IPS-20b (cell line): ENCODE measurements at regions not wholly inside any gene's neighbourhood (a gene's known extent, or its start where the extent isn't known, plus 50 kb on each side); places are given as distances from the start of the nearest gene placed in this dataset.
"Not testable (repeated sequence)": the region's sequence is repeated elsewhere in the genome, so short reads cannot be mapped to it uniquely, and the experiment has no call there.

ENCODE experiments used
- H3K27ac ChIP-seq: one replicate; pipeline ENCODE4 v1.5.1; 2013; ENCODE audit warnings: low read length
- H3K27me3 ChIP-seq: 2 replicates; pipeline ENCODE4 v1.6.1; 2013; ENCODE audit warnings: mild to moderate bottlenecking, low read length, inconsistent platforms; ENCODE audit not compliant: insufficient read depth
- H3K36me3 ChIP-seq: 2 replicates; pipeline ENCODE4 v1.6.1; 2013; ENCODE audit warnings: low read depth, mild to moderate bottlenecking, inconsistent platforms, low read length, moderate library complexity; ENCODE audit not compliant: insufficient read depth
- H3K4me1 ChIP-seq: 2 replicates; pipeline ENCODE4 v1.6.1; 2013; ENCODE audit warnings: mild to moderate bottlenecking, control low read depth, inconsistent platforms, low read length, moderate library complexity; ENCODE audit not compliant: insufficient read depth
- H3K4me3 ChIP-seq: 2 replicates; pipeline ENCODE4 v1.5.1; 2013; ENCODE audit warnings: mild to moderate bottlenecking, low read length, inconsistent platforms
- H3K9ac ChIP-seq: 2 replicates; pipeline ENCODE4 v1.6.1; 2013; ENCODE audit warnings: low read depth, mild to moderate bottlenecking, inconsistent platforms, low read length, moderate library complexity
- H3K9me3 ChIP-seq: 2 replicates; pipeline ENCODE4 v1.6.1; 2013; ENCODE audit warnings: mild to moderate bottlenecking, low read depth, low read length, inconsistent platforms; ENCODE audit not compliant: insufficient read depth

DNA sequence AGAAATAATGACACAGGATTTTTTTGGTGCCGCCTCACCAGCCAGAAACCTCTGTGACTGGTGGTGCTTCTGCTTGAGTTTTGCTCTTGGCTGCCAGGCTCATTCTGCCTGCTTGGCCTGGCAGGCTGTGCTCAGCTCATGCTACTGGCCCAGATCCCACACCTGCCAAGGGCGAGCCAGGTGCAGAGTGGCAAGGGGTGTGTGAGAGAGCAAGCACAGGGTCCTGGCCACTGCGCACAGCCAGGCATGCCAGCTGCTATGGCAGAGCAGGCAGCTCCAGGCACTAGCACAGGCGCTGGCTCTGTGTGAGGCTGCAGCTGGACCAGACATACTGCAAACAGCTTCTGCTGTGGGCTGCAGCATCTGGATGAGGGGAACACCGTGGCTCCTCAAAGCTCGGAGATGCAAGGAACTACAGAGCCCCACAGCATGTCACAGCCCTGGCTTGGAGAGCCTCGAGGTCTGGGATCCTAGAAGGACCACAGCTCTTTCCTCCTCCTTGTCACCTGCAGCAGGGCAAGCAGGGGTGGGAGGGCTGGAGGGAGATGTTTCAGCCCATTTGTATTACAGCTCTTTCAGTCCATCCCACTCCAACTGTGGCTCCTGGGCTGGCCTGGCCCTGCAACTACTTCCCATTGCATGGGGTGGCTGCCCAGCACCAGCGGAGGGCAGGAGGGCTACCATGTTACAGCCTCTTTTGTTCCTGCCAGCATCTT lies 313.4 kb upstream of the SEMA3C start:
- Histone ChIP-seq H3K4me1 (peaks cover 26% of the 10 kb centered on the region; the same call in 1 of the 2 replicates), H3K9me3 (no peaks in the 10 kb centered on the region), H3K27ac (no peak overlapping the region), H3K9ac (no peak overlapping the region), H3K4me3 (no peak overlapping the region), H3K36me3 (no peaks in the 10 kb centered on the region), H3K27me3 (no peaks in the 10 kb centered on the region)

DNA sequence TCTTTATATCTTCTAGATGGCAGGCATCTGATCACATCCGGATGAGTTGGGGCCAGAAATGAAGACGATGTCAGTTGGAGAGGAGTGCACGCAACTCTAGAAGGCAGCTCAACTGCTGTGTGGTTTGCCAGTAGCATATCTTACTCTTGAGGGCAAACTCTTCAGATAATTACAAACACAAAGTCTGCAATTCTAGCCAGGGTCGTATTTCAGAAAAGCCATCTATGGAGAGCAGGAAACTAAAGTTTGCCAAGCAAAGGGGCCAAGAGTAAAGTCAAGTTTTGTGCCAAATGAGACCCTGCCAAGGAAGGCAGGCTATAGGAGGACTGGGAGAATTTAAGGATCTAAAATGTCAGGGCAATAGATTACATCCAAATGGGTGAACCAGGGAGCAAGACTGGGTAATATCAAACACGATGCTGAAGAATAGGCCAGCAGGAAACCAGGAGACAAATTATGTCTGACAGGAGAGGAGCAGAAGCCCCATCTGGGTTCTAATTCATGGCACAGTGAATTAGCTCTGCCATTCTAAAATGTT lies 312.5 kb upstream of the SEMA3C start:
- H3K9ac ChIP-seq = no peak overlapping the region
- H3K9me3 ChIP-seq = no peaks in the 10 kb centered on the region

GRCh38 chr7:81226234-81226633 lies 307.4 kb upstream of the SEMA3C start:
- Histone ChIP-seq H3K9ac (no peak overlapping the region), H3K36me3 (no peaks in the 10 kb centered on the region), H3K27me3 (no peaks in the 10 kb centered on the region), H3K4me3 (no peak overlapping the region), H3K9me3 (peaks cover 23% of the 10 kb centered on the region; the same call in 1 of the 2 replicates), H3K27ac (no peak overlapping the region), H3K4me1 (peaks cover 8% of the 10 kb centered on the region; the same call in 1 of the 2 replicates)

More for the DNA sequence above, 312.5 kb upstream of the SEMA3C start:
- H3K4me1 ChIP-seq = peaks cover 22% of the 10 kb centered on the region; the same call in 1 of the 2 replicates
- no peaks in the 10 kb centered on the region for H3K27me3 ChIP-seq
- no peak overlapping the region for H3K27ac ChIP-seq
- no peak overlapping the region for H3K4me3 ChIP-seq
- H3K36me3 ChIP-seq = no peaks in the 10 kb centered on the region

DNA sequence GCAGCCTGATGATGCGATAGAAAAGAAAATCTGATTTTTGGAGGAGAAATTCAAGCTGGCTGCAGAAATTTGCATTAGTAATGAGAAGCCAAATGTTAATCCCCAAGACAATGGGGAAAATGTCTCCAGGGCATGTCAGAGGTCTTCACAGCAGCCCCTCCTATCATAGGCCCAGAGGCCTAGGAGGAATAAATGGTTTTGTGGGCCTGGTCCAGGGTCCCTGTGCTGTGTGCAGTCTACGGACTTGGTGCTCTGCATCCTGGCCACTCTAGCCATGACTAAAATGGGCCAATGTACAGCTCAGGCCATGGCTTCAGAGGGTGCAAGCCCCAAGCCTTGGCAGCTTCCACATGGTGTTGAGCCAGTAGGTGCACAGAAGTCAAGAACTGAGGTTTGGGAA lies 303.8 kb upstream of the SEMA3C start:
- not testable (repeated sequence) for H3K4me3 ChIP-seq, H3K36me3 ChIP-seq, H3K9ac ChIP-seq, H3K27me3 ChIP-seq, H3K4me1 ChIP-seq, H3K27ac ChIP-seq
- H3K9me3 ChIP-seq = peaks cover 23% of the 10 kb centered on the region; the same call in 1 of the 2 replicates

DNA sequence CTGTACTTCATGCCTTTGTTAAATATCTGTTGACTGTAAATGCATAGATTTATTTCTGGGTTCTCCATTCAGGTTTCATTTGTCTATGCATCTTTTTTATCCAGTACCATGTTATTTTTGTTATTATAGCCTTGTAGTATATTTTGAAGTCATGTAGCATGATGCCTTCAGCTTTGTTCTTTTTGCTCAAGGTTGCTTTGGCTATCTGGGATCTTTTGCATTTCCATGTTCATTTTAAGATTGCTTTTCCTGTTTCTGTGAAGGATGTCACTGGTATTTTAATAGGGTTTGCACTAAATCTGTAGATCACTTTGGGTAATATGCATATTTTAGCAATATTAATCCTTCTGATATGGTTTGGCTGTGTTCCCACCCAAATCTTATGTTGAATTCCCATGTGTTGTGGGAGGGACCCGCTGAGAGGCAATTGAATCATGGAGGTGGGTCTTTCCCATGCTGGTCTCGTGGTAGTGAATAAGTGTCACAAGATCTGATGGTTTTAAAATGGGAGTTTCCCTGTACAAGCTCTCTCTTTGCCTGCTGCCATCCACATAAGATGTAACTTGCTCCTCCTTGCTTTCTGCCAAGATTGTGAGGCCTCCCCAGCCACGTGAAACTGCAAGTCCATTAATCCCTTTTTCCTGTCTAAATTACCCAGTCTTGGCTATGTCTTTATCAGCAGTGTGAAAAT lies 302.8 kb upstream of the SEMA3C start:
- no peak overlapping the region for H3K4me3 ChIP-seq
- H3K27ac ChIP-seq = no peak overlapping the region
- no peaks in the 10 kb centered on the region for H3K36me3 ChIP-seq
- H3K9me3 ChIP-seq = peaks cover 23% of the 10 kb centered on the region; the same call in 1 of the 2 replicates
- no peak overlapping the region for H3K9ac ChIP-seq
- H3K4me1 ChIP-seq = no peaks in the 10 kb centered on the region
- H3K27me3 ChIP-seq = no peaks in the 10 kb centered on the region

- Histone ChIP-seq H3K9me3 (peaks cover 13% of the 10 kb centered on the region; the same call in 1 of the 2 replicates), H3K4me1 (no peaks in the 10 kb centered on the region), H3K27ac (no peak overlapping the region), H3K4me3 (no peak overlapping the region), H3K9ac (no peak overlapping the region), H3K36me3 (no peaks in the 10 kb centered on the region), H3K27me3 (no peaks in the 10 kb centered on the region)
Observed at GRCh38 chr7:81218480-81219106, 299.7 kb upstream of the SEMA3C start.

DNA sequence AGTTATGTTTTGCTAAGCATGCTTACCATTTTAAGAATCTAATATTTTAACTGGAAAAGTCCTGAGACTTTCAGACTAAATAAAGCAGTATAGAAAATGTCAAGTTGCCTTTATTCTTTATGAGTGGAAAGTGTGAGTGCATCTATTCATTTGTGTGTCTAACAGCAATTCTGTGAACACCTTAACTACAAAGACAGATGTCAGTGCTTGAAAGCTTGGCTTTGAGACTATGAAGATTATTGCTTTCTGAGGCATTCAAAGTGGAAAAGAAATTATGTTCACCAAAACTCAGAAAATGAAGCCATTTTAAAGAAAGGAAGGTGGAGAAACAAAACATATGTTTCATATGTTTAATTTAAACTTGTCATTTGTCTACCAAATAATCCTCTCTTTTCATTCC lies 294.5 kb upstream of the SEMA3C start:
- Histone ChIP-seq H3K4me3 (no peak overlapping the region), H3K36me3 (no peaks in the 10 kb centered on the region), H3K9me3 (no peaks in the 10 kb centered on the region), H3K27ac (no peak overlapping the region), H3K27me3 (no peaks in the 10 kb centered on the region), H3K4me1 (no peaks in the 10 kb centered on the region), H3K9ac (no peak overlapping the region)

DNA sequence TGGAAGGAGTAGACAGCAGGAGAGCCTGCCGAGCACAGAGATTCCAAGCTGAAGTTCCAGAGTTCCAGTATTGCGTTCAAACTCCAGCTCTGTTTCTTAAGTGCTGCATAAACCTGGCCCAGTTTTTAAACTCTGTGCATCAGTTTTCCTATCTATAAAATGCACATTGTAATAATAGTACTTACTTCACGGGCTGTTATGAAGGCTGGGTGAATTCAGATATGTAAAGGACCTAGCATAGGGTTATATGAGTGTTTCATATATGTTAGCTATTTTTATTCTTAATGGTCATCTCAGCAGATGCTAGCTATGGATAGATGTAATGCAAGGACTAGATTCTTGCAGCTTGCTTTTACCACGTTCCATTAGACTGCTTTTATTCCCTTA lies 293.1 kb upstream of the SEMA3C start:
- H3K9ac ChIP-seq = no peak overlapping the region
- H3K36me3 ChIP-seq = no peaks in the 10 kb centered on the region
- H3K9me3 ChIP-seq = no peaks in the 10 kb centered on the region
- H3K27ac ChIP-seq = no peak overlapping the region
- no peaks in the 10 kb centered on the region for H3K4me1 ChIP-seq
- H3K4me3 ChIP-seq = no peak overlapping the region
- no peaks in the 10 kb centered on the region for H3K27me3 ChIP-seq

DNA sequence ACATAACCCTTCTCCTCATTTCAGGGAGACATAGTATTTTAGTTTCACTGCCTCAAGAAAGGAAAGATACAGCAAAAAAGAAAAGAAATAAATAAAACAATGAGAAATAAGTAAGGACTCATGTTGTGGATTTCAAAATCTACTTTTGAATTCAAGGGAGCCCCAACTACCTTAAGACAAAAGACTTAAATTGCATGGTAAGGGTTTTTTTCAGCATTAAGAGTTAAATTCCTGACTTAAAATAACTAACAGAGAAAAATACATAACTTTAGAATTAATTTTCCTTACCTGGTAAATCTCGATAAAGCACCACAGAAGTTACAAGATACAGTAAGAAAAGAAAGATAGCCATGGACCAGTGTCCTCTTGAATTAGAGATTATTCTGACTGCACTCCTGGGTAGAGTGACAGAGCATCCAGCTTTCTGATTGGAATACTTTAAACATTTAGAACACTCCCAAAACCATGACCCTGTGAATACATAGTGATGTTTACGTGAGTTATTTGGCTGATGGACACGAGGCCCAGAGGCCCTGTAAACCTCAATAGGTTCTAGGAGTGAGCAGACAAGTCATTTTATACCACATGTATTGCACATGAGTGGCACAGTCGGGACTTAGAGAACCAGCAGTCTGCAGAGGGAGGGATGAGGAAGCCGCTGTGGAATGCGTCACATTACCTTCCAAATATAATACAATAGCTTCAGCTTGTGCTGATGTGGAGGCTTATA lies 292.5 kb upstream of the SEMA3C start:
- Histone ChIP-seq H3K9me3 (no peaks in the 10 kb centered on the region), H3K27ac (no peak overlapping the region), H3K4me1 (no peaks in the 10 kb centered on the region), H3K9ac (no peak overlapping the region), H3K4me3 (no peak overlapping the region), H3K36me3 (no peaks in the 10 kb centered on the region), H3K27me3 (no peaks in the 10 kb centered on the region)

DNA sequence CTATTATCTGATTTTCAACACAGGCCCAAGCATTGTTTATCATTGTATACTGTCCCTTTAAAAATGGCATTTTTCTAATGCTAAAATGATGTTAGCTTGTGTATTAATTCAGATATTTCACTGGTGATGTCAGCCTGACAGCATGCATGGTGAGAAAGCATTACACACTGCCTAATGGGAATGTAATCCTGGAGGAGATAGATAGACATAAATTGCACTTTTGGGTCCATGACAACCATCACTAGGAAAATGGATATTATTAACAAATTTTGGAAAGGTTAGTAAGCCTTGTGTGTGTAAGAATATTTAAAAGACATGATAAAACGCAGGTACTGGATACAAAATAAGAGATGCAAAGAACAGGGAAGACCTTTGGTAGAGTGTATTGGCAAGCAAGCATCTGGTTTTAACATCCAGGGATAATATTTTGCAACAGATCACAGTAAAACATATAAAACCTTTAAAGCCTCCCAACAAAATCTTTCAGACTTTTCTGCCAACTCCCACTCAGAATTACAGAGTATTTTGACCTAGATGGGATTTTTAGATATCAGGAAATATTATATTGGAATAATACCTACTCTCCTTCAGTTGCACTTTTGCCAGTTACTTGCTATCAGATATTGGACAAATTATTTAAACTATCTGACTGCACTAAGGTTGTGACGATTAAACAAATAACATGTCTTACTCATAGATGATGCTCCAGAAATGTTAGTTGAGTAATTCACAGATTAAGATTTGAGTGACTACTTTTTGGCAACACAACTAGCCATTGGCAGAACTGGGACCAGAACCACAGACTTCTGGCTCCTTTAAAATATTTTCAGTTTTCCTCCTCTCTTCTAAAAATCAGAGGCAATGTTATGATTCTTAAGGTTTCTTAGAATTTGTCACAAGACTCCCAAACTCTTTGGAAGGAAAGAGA lies 291.6 kb upstream of the SEMA3C start:
- H3K36me3 ChIP-seq = no peaks in the 10 kb centered on the region
- no peaks in the 10 kb centered on the region for H3K27me3 ChIP-seq
- H3K27ac ChIP-seq = no peak overlapping the region
- no peaks in the 10 kb centered on the region for H3K4me1 ChIP-seq
- no peak overlapping the region for H3K9ac ChIP-seq
- H3K4me3 ChIP-seq = no peak overlapping the region
- H3K9me3 ChIP-seq = no peaks in the 10 kb centered on the region
